SJCRH30 (cell line): ENCODE measurements at regions not wholly inside any gene's neighbourhood (a gene's known extent, or its start where the extent isn't known, plus 50 kb on each side); places are given as distances from the start of the nearest gene placed in this dataset.
A peak's percentile ranks its signal among the peaks of the same experiment; 100 is the strongest.

Source experiments
- DNase-seq, 2 experiments: peaks; one replicate each; pipeline ENCODE4 v3.0.0-alpha.2; 2015 to 2020
- H3K27ac ChIP-seq: fragments of 250-450 bp; sonication (Bioruptor Pico); 2 replicates; pipeline ENCODE4 v1.5.1; 2020; ENCODE audit warnings: mild to moderate bottlenecking, moderate library complexity
- H3K27me3 ChIP-seq: fragments of 250-450 bp; sonication (Bioruptor Pico); 2 replicates; pipeline ENCODE4 v1.5.1; 2020; ENCODE audit warnings: mild to moderate bottlenecking, moderate library complexity
- H3K36me3 ChIP-seq: fragments of 250-450 bp; sonication (Bioruptor Pico); 2 replicates; pipeline ENCODE4 v1.5.1; 2020; ENCODE audit warnings: mild to moderate bottlenecking, moderate library complexity
- H3K4me1 ChIP-seq: fragments of 250-450 bp; sonication (Bioruptor Pico); 2 replicates; pipeline ENCODE4 v1.5.1; 2020; ENCODE audit warnings: mild to moderate bottlenecking, moderate library complexity
- H3K4me3 ChIP-seq: fragments of 250-450 bp; sonication (Bioruptor Pico); 2 replicates; pipeline ENCODE4 v1.5.1; 2020; ENCODE audit warnings: mild to moderate bottlenecking, moderate library complexity
- H3K9me3 ChIP-seq: fragments of 250-450 bp; sonication (Bioruptor Pico); replicated peaks from 2 replicates; pipeline ENCODE4 v1.5.1; 2020; ENCODE audit warnings: mild to moderate bottlenecking, moderate library complexity

- Histone ChIP-seq H3K27ac (no peak overlapping the region), H3K9me3 (no peaks in the 10 kb centered on the region), H3K4me1 (no peaks in the 10 kb centered on the region), H3K36me3 (no peaks in the 10 kb centered on the region), H3K27me3 (peaks cover 2% of the 10 kb centered on the region; the same call in 1 of the 2 replicates), H3K4me3 (no peak overlapping the region)
- DNase-seq: no peak
Observed at GRCh38 chr1:55512466-55512865, 297.3 kb upstream of the USP24 start.

GRCh38 chr1:55507578-55507931, 292.4 kb upstream of the USP24 start:
- no peaks in the 10 kb centered on the region for H3K36me3 ChIP-seq
- H3K4me1 ChIP-seq: no peaks in the 10 kb centered on the region
- peaks cover 8% of the 10 kb centered on the region for H3K27me3 ChIP-seq
- no peak overlapping the region for H3K4me3 ChIP-seq
- DNase-seq: no peak
- H3K9me3 ChIP-seq: no peaks in the 10 kb centered on the region
- H3K27ac ChIP-seq: no peak overlapping the region

- Histone ChIP-seq H3K9me3 (no peaks in the 10 kb centered on the region), H3K4me1 (no peaks in the 10 kb centered on the region), H3K27ac (no peak overlapping the region), H3K27me3 (peaks cover 14% of the 10 kb centered on the region), H3K4me3 (no peak overlapping the region), H3K36me3 (no peaks in the 10 kb centered on the region)
- DNase-seq: no peak
Observed at GRCh38 chr1:55506740-55507577, 291.8 kb upstream of the USP24 start.

GRCh38 chr1:55505326-55505725, 290.2 kb upstream of the USP24 start:
- Histone ChIP-seq H3K27ac (no peak overlapping the region), H3K4me1 (no peaks in the 10 kb centered on the region), H3K27me3 (peaks cover 16% of the 10 kb centered on the region), H3K4me3 (no peak overlapping the region), H3K36me3 (no peaks in the 10 kb centered on the region), H3K9me3 (no peaks in the 10 kb centered on the region)
- DNase-seq: no peak

GRCh38 chr1:55504306-55504731, 289.2 kb upstream of the USP24 start:
- DNase-seq: no peak
- H3K9me3 ChIP-seq: no peaks in the 10 kb centered on the region
- peaks cover 16% of the 10 kb centered on the region for H3K27me3 ChIP-seq
- H3K36me3 ChIP-seq: no peaks in the 10 kb centered on the region
- no peak overlapping the region for H3K4me3 ChIP-seq
- H3K4me1 ChIP-seq: no peaks in the 10 kb centered on the region
- H3K27ac ChIP-seq: no peak overlapping the region

- Histone ChIP-seq H3K27me3 (peaks cover 16% of the 10 kb centered on the region), H3K36me3 (no peaks in the 10 kb centered on the region), H3K4me3 (no peak overlapping the region), H3K4me1 (no peaks in the 10 kb centered on the region), H3K27ac (no peak overlapping the region), H3K9me3 (no peaks in the 10 kb centered on the region)
- DNase-seq: no peak
Observed at GRCh38 chr1:55503663-55504305, 288.6 kb upstream of the USP24 start.

- no peaks in the 10 kb centered on the region for H3K4me1 ChIP-seq
- no peaks in the 10 kb centered on the region for H3K9me3 ChIP-seq
- no peak for DNase-seq
- H3K4me3 ChIP-seq: no peak overlapping the region
- H3K27ac ChIP-seq: no peak overlapping the region
- H3K36me3 ChIP-seq: no peaks in the 10 kb centered on the region
- peaks cover 10% of the 10 kb centered on the region for H3K27me3 ChIP-seq
Observed at GRCh38 chr1:55500601-55501000, 285.4 kb upstream of the USP24 start.

- Histone ChIP-seq H3K4me1 (no peaks in the 10 kb centered on the region), H3K4me3 (no peak overlapping the region), H3K9me3 (no peaks in the 10 kb centered on the region), H3K36me3 (no peaks in the 10 kb centered on the region), H3K27me3 (no peaks in the 10 kb centered on the region), H3K27ac (no peak overlapping the region)
- no peak for DNase-seq
Observed at GRCh38 chr1:55490547-55490946, 275.4 kb upstream of the USP24 start.

GRCh38 chr1:55484173-55484572, 269.0 kb upstream of the USP24 start:
- no peak for DNase-seq
- peaks cover 6% of the 10 kb centered on the region; the same call in 1 of the 2 replicates for H3K27me3 ChIP-seq
- no peaks in the 10 kb centered on the region for H3K4me1 ChIP-seq
- H3K4me3 ChIP-seq: no peak overlapping the region
- H3K9me3 ChIP-seq: no peaks in the 10 kb centered on the region
- no peak overlapping the region for H3K27ac ChIP-seq
- no peaks in the 10 kb centered on the region for H3K36me3 ChIP-seq

GRCh38 chr1:55483523-55483922, 268.4 kb upstream of the USP24 start:
- no peaks in the 10 kb centered on the region for H3K36me3 ChIP-seq
- H3K4me1 ChIP-seq: no peaks in the 10 kb centered on the region
- H3K27ac ChIP-seq: no peak overlapping the region
- H3K27me3 ChIP-seq: peaks cover 6% of the 10 kb centered on the region; the same call in 1 of the 2 replicates
- no peak overlapping the region for H3K4me3 ChIP-seq
- no peak for DNase-seq
- no peaks in the 10 kb centered on the region for H3K9me3 ChIP-seq

GRCh38 chr1:55481634-55482033, 266.5 kb upstream of the USP24 start:
- Histone ChIP-seq H3K4me3 (no peak overlapping the region), H3K9me3 (no peaks in the 10 kb centered on the region), H3K27me3 (peaks cover 6% of the 10 kb centered on the region; the same call in 1 of the 2 replicates), H3K36me3 (no peaks in the 10 kb centered on the region), H3K27ac (no peak overlapping the region), H3K4me1 (no peaks in the 10 kb centered on the region)
- no peak for DNase-seq

- no peak overlapping the region for H3K4me3 ChIP-seq
- no peaks in the 10 kb centered on the region for H3K9me3 ChIP-seq
- H3K36me3 ChIP-seq: no peaks in the 10 kb centered on the region
- H3K27me3 ChIP-seq: peaks cover 6% of the 10 kb centered on the region; the same call in 1 of the 2 replicates
- H3K27ac ChIP-seq: no peak overlapping the region
- no peaks in the 10 kb centered on the region for H3K4me1 ChIP-seq
- no peak for DNase-seq
Observed at GRCh38 chr1:55480029-55480795, 265.0 kb upstream of the USP24 start.

GRCh38 chr1:55478742-55479141, 263.6 kb upstream of the USP24 start:
- peak in 1 of 2 experiments; percentile 36 for DNase-seq
- Histone ChIP-seq H3K27ac (no peak overlapping the region), H3K27me3 (peaks cover 6% of the 10 kb centered on the region; the same call in 1 of the 2 replicates), H3K4me3 (no peak overlapping the region), H3K4me1 (no peaks in the 10 kb centered on the region), H3K9me3 (no peaks in the 10 kb centered on the region), H3K36me3 (no peaks in the 10 kb centered on the region)

- Histone ChIP-seq H3K36me3 (no peaks in the 10 kb centered on the region), H3K27me3 (peaks cover 6% of the 10 kb centered on the region; the same call in 1 of the 2 replicates), H3K4me3 (no peak overlapping the region), H3K27ac (no peak overlapping the region), H3K4me1 (no peaks in the 10 kb centered on the region), H3K9me3 (no peaks in the 10 kb centered on the region)
- no peak for DNase-seq
Observed at GRCh38 chr1:55477953-55478352, 262.8 kb upstream of the USP24 start.

- H3K4me1 ChIP-seq: no peaks in the 10 kb centered on the region
- no peaks in the 10 kb centered on the region for H3K27me3 ChIP-seq
- H3K4me3 ChIP-seq: no peak overlapping the region
- H3K36me3 ChIP-seq: no peaks in the 10 kb centered on the region
- DNase-seq: no peak
- no peaks in the 10 kb centered on the region for H3K9me3 ChIP-seq
- H3K27ac ChIP-seq: no peak overlapping the region
Observed at GRCh38 chr1:55476445-55477015, 261.4 kb upstream of the USP24 start.
